HepG2 (cell line): ENCODE measurements at regions not wholly inside any gene's neighbourhood (a gene's known extent, or its start where the extent isn't known, plus 50 kb on each side); places are given as distances from the start of the nearest gene placed in this dataset.

Source experiments
- FOSL1 ChIP-seq: sonication (generic); formaldehyde crosslinking; IDR thresholded peaks from 2 replicates; pipeline ENCODE4 v1.9.0; 2021; ENCODE audit warnings: missing genetic modification reagents, borderline replicate concordance
- HHEX ChIP-seq: IDR thresholded peaks from 2 replicates; pipeline ENCODE4 v1.6.1; 2016; ENCODE audit warnings: control low read depth
- PAXIP1 ChIP-seq: sonication (generic); formaldehyde crosslinking; conservative IDR thresholded peaks from 2 replicates; pipeline ENCODE4 v1.4.0; 2020; ENCODE audit warnings: mild to moderate bottlenecking, missing genetic modification reagents, moderate library complexity
- RXRA ChIP-seq: sonication (generic); formaldehyde crosslinking; IDR thresholded peaks from 2 replicates; pipeline ENCODE4 v1.5.1; 2020; ENCODE audit warnings: missing genetic modification reagents
- SNAPC2 ChIP-seq: sonication (generic); formaldehyde crosslinking; IDR thresholded peaks from 2 replicates; pipeline ENCODE4 v1.8.1; 2022; ENCODE audit warnings: mild to moderate bottlenecking, missing genetic modification reagents
- THRA ChIP-seq: sonication (generic); formaldehyde crosslinking; IDR thresholded peaks from 2 replicates; pipeline ENCODE4 v1.4.0; 2020; ENCODE audit warnings: missing genetic modification reagents, borderline replicate concordance
- TSC22D2 ChIP-seq: sonication (generic); formaldehyde crosslinking; IDR thresholded peaks from 2 replicates; pipeline ENCODE4 v1.5.1; 2020; ENCODE audit warnings: missing genetic modification reagents, mild to moderate bottlenecking, borderline replicate concordance
- XBP1 ChIP-seq: sonication (generic); formaldehyde crosslinking; IDR thresholded peaks from 2 replicates; pipeline ENCODE4 v1.5.0; 2020; ENCODE audit warnings: missing genetic modification reagents
- ZBTB1 ChIP-seq: sonication (generic); formaldehyde crosslinking; IDR thresholded peaks from 2 replicates; pipeline ENCODE4 v1.4.0; 2020; ENCODE audit warnings: missing genetic modification reagents, borderline replicate concordance
- TF ChIP-seq, protein P1 (sequence below), 2 experiments: sonication (generic) in 1 of 2; formaldehyde crosslinking in 1 of 2; IDR thresholded peaks; 2 replicates each; pipeline versions ENCODE4 v1.4.0 to v1.6.1; 2016 to 2020; ENCODE audit warnings: borderline replicate concordance in 1 of 2, low read depth in 1 of 2, mild to moderate bottlenecking in 1 of 2, missing genetic modification reagents in 1 of 2

- TF ChIP-seq THRA (CRISPR knock-in tag) (no peak), TSC22D2 (CRISPR knock-in tag) (no peak), ZBTB1 (CRISPR knock-in tag) (no peak), FOSL1 (CRISPR knock-in tag) (no peak), SNAPC2 (CRISPR knock-in tag) (no peak), XBP1 (CRISPR knock-in tag) (no peak), PAXIP1 (CRISPR knock-in tag) (no peak), HHEX (CRISPR knock-in tag) (no peak), RXRA (no peak)
- TF ChIP-seq, protein P1, sequence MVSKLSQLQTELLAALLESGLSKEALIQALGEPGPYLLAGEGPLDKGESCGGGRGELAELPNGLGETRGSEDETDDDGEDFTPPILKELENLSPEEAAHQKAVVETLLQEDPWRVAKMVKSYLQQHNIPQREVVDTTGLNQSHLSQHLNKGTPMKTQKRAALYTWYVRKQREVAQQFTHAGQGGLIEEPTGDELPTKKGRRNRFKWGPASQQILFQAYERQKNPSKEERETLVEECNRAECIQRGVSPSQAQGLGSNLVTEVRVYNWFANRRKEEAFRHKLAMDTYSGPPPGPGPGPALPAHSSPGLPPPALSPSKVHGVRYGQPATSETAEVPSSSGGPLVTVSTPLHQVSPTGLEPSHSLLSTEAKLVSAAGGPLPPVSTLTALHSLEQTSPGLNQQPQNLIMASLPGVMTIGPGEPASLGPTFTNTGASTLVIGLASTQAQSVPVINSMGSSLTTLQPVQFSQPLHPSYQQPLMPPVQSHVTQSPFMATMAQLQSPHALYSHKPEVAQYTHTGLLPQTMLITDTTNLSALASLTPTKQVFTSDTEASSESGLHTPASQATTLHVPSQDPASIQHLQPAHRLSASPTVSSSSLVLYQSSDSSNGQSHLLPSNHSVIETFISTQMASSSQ (IDR thresholded peaks at IDR 0.05; ENCODE audit: low read depth), result no peak
- TF ChIP-seq, protein P1 (CRISPR knock-in tag; IDR thresholded peaks at IDR 0.05; ENCODE audit: borderline replicate concordance), result no peak
Observed at GRCh38 chr6:92047860-92048259, 1371.5 kb downstream of the EPHA7 start (continued).
